Immature natural killer cell (primary cell): ENCODE measurements at regions not wholly inside any gene's neighbourhood (a gene's known extent, or its start where the extent isn't known, plus 50 kb on each side); places are given as distances from the start of the nearest gene placed in this dataset.

Experiments
- DNase-seq, 3 donors: peaks; one replicate each; pipeline ENCODE4 v3.0.0; 2022; ENCODE audit warnings: mixed read lengths in 1 of 3
- H3K27ac Mint-ChIP-seq, 6 donors: one replicate each; pipeline ENCODE4 v1.8.0; 2020; ENCODE audit warnings: mixed read lengths in 6 of 6, mild to moderate bottlenecking in 5 of 6, inconsistent platforms in 4 of 6, moderate library complexity in 3 of 6
- H3K27me3 Mint-ChIP-seq, 3 donors: one replicate each; pipeline ENCODE4 v1.8.0; 2020 to 2021; ENCODE audit warnings: low read depth in 3 of 3, mild to moderate bottlenecking in 3 of 3, mixed read lengths in 3 of 3, moderate library complexity in 3 of 3, inconsistent platforms in 1 of 3
- H3K36me3 Mint-ChIP-seq, 3 donors: one replicate each; pipeline ENCODE4 v1.8.0; 2020; ENCODE audit warnings: mixed read lengths in 3 of 3, inconsistent platforms in 2 of 3, mild to moderate bottlenecking in 2 of 3
- H3K4me1 Mint-ChIP-seq, 2 donors: one replicate each; pipeline ENCODE4 v1.8.0; 2020; ENCODE audit warnings: inconsistent platforms in 2 of 2, mild to moderate bottlenecking in 2 of 2, mixed read lengths in 2 of 2, moderate library complexity in 1 of 2
- H3K4me3 Mint-ChIP-seq, 5 donors: one replicate each; pipeline ENCODE4 v1.8.0; 2020; ENCODE audit warnings: mild to moderate bottlenecking in 5 of 5, mixed read lengths in 5 of 5, inconsistent platforms in 3 of 5, moderate library complexity in 3 of 5
- H3K9me3 Mint-ChIP-seq, 6 donors: one replicate each; pipeline ENCODE4 v1.8.0; 2020; ENCODE audit warnings: mild to moderate bottlenecking in 6 of 6, mixed read lengths in 6 of 6, inconsistent platforms in 4 of 6, moderate library complexity in 3 of 6

DNA sequence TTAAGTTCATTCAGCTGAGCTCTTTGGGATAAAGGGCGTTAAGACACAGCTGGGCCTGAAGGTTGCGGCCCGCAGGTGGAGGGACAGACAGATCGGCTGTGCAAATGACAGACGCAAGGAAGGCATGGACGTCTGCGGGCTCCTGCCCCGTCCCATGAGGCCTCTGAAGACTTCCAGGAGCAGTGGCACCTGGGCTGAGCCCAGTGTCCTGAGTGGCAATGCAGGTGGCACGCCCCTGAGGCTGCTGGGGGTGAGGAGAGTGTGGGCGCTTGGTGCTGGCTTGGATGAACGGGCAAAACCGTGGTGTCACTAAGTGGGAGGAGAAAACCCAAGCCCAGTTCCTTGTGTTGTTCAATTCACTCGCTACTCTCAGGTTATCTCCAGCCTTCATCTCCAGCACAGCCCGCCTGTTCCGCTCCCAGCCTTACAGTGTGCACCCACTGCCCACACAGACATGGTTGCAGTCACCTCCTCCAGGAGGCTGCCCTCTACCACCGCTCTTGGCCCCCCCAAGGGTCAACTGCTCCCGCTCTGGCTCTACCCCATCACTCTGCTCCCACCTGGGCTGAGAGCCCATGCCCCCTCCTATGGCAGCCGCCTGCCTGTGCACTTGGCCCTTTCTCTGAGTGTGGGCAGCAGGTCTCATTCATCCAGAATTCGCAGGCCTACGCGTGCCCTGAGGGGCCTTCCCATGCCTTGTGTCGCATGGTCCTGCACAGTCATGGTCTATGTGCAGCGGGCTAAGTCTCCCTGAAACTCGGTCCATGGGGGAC, 50.3 kb downstream of the PTGR3 start:
- Mint-ChIP-seq H3K36me3 (no peaks in the 10 kb centered on the region), H3K27ac (no peak overlapping the region), H3K9me3 (no peaks in the 10 kb centered on the region), H3K4me1 (peaks cover 11 to 14% of the 10 kb centered on the region in 2 donors), H3K27me3 (peaks cover 0 to 5% (median 2%) of the 10 kb centered on the region in 3 donors), H3K4me3 (no peak overlapping the region)
- no peak for DNase-seq

DNA sequence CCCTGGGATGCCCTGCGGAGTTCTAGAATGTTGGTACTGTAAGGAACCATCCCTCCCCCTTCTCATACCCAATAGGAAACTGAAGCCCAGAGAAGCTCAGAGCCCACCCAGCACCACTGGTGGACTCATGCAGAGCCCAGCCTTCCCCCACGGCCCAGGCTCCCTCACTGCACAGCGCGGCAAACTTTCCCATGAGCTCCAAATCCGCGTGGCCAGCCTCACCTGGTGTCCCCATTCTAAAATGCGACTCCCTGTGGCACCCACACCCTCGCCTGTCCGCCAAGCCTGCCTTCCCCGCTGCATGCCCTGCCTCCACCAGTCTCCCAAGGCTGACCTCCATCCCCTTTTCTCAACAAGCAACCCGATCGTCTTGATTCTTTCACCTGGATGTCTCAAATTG, 51.1 kb downstream of the PTGR3 start:
- Mint-ChIP-seq H3K4me1 (peaks cover 11 to 14% of the 10 kb centered on the region in 2 donors), H3K27ac (no peak overlapping the region), H3K9me3 (no peaks in the 10 kb centered on the region), H3K27me3 (peaks cover 0 to 5% (median 4%) of the 10 kb centered on the region in 3 donors), H3K36me3 (no peaks in the 10 kb centered on the region), H3K4me3 (no peak overlapping the region)
- no peak for DNase-seq

DNA sequence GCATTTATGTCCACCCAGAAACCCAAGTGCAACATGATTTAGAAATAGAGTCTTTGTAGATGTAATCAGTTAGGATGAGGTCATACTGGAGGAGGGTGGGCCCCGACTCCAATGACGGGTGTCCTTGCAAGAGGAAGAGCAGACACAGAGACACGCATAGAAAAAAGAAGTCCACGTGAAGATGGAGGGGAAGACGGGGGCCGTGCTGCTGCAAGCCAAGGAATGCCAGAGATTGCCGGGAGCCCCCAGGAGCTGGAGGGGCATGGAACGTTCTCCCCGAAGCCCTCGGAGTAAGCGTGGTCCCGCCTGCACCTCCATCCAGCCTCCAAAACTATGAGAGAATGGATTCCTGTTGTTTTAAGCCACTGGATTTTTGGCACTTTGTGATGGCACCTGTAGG, 51.6 kb downstream of the PTGR3 start:
- Mint-ChIP-seq H3K27me3 (peaks cover 0 to 5% (median 4%) of the 10 kb centered on the region in 3 donors), H3K36me3 (no peaks in the 10 kb centered on the region), H3K4me3 (no peak overlapping the region), H3K4me1 (peaks cover 11 to 14% of the 10 kb centered on the region in 2 donors), H3K9me3 (peaks cover 0 to 1% (median 0%) of the 10 kb centered on the region in 6 donors), H3K27ac (no peak overlapping the region)
- DNase-seq, result no peak

DNA sequence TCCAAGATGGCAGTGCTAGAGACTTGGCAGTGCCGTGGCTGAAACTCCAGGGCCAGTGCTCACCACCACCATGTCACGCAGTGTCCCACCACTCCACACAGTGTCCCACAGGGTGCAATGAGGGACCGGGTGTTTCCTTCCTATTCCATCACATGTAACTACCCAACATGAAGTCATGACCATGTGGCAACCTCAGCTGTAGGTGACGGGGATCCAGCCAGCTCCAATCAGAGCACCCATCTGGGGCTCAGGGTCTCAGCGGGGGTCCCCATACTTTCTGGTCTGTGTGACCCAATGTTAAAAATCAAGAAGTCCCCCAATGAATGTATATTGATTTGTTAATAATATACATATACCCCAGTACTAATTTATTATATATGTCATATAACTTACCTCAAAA, 52.1 kb downstream of the PTGR3 start:
- Mint-ChIP-seq H3K9me3 (peaks cover 0 to 6% (median 0%) of the 10 kb centered on the region in 6 donors), H3K27ac (no peak overlapping the region), H3K27me3 (peaks cover 0 to 4% (median 3%) of the 10 kb centered on the region in 3 donors), H3K36me3 (no peaks in the 10 kb centered on the region), H3K4me1 (peaks cover 9 to 10% of the 10 kb centered on the region in 2 donors), H3K4me3 (no peak overlapping the region)
- no peak for DNase-seq

DNA sequence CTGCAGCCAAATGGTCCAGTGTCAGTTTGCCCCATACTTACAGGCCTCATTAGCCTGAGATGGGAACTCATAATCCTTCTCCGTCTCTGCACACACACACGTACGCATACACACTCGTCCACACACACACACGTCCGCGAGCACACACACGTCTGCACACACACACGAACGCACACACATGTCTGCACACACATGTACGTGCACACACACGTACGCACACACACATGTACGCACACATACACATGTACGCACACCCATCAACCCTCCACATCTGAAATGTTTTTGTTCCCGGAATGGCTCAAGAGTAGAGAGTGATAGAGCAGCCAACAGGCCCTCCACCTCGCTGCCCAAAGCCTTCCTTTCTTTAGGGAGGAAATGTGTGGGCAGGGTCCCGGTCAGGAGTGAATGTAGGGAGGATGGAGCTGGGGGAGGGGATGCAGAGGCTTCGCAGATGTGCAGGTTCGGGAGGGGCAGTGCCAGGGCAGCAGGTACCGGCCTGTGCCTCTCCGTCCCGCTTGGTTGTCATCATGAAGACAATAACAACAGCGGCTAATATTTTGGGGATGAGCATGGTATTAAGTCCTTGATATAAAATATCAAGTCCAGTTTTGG, 52.7 kb downstream of the PTGR3 start:
- no peak for DNase-seq
- H3K27me3 Mint-ChIP-seq, result peaks cover 2 to 6% (median 6%) of the 10 kb centered on the region in 3 donors
- no peak overlapping the region for H3K27ac Mint-ChIP-seq
- H3K4me1 Mint-ChIP-seq, result peaks cover 3 to 4% of the 10 kb centered on the region in 2 donors
- H3K9me3 Mint-ChIP-seq, result peaks cover 0 to 6% (median under 1%) of the 10 kb centered on the region in 6 donors
- no peak overlapping the region for H3K4me3 Mint-ChIP-seq
- H3K36me3 Mint-ChIP-seq, result no peaks in the 10 kb centered on the region

- H3K27ac Mint-ChIP-seq, result no peak overlapping the region
- no peak for DNase-seq
- no peaks in the 10 kb centered on the region for H3K4me1 Mint-ChIP-seq
- H3K4me3 Mint-ChIP-seq, result no peak overlapping the region
- H3K36me3 Mint-ChIP-seq, result peaks cover 0 to 2% (median 0%) of the 10 kb centered on the region in 3 donors
- H3K27me3 Mint-ChIP-seq, result peaks cover 2 to 6% (median 6%) of the 10 kb centered on the region in 3 donors
- peaks cover 0 to 6% (median under 1%) of the 10 kb centered on the region in 6 donors for H3K9me3 Mint-ChIP-seq
These were observed 53.9 kb downstream of the PTGR3 start for GRCh38 chr18:75154997-75155396.

- Mint-ChIP-seq H3K4me1 (no peaks in the 10 kb centered on the region), H3K4me3 (no peak overlapping the region), H3K36me3 (peaks cover 0 to 4% (median 0%) of the 10 kb centered on the region in 3 donors), H3K9me3 (peaks cover 0 to 6% (median under 1%) of the 10 kb centered on the region in 6 donors), H3K27me3 (peaks cover 2 to 6% (median 6%) of the 10 kb centered on the region in 3 donors), H3K27ac (no peak overlapping the region)
- no peak for DNase-seq
These were observed 54.7 kb downstream of the PTGR3 start for GRCh38 chr18:75154259-75154658.

GRCh38 chr18:75143851-75144250, 65.1 kb downstream of the PTGR3 start:
- H3K9me3 Mint-ChIP-seq, result peaks cover 7 to 25% (median 15%) of the 10 kb centered on the region in 6 donors
- H3K4me1 Mint-ChIP-seq, result no peaks in the 10 kb centered on the region
- peaks cover 6 to 10% (median 7%) of the 10 kb centered on the region in 3 donors for H3K27me3 Mint-ChIP-seq
- DNase-seq, result no peak
- H3K27ac Mint-ChIP-seq, result no peak overlapping the region
- peaks cover 4 to 14% (median 5%) of the 10 kb centered on the region in 3 donors for H3K36me3 Mint-ChIP-seq
- no peak overlapping the region for H3K4me3 Mint-ChIP-seq

DNA sequence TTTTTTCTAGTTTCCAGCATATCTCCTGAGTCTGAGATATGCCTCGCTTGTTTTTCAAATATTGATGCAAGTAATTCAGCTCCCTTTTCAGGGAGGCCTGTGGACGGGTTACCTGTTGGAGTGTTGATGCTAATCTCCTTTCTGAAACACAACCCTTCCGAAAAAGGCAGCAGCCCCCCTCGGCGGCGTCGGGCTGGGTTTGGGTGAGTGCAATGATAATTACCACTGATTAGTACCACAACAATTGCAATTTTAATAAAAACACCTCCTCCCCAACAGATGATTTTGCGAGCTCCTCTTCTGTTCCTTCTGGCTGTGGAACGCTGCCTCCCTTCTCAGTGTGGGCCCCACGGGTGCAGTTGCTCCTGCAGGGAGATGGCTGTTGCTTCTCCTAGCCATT, 66.3 kb downstream of the PTGR3 start:
- H3K27me3 Mint-ChIP-seq, result peaks cover 5 to 10% (median 7%) of the 10 kb centered on the region in 3 donors
- H3K4me3 Mint-ChIP-seq, result no peak overlapping the region
- peaks cover 4 to 13% (median 5%) of the 10 kb centered on the region in 3 donors for H3K36me3 Mint-ChIP-seq
- no peak for DNase-seq
- H3K4me1 Mint-ChIP-seq, result no peaks in the 10 kb centered on the region
- H3K27ac Mint-ChIP-seq, result no peak overlapping the region
- H3K9me3 Mint-ChIP-seq, result peaks cover 7 to 24% (median 14%) of the 10 kb centered on the region in 6 donors

DNA sequence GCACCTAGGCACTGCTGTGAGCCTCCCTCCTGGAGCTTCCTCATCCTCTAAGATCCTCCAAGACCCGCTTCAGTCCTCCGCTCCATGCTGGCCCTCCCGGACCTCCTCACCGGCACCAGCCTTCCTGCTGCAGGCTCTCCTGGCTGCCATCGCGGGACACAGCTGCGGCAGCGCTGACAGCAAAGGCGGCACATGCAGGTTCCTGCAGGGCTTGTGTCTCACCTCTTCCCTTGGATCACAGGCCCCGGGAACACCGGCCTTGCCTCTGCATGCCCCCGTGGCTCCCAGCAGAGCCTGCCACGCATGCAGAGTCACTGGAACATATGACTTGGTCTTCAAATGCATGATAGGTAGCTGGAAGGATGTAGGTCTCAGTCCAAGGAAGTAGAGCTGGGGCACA, 67.2 kb downstream of the PTGR3 start:
- H3K27me3 Mint-ChIP-seq, result peaks cover 2 to 8% (median 7%) of the 10 kb centered on the region in 3 donors
- H3K27ac Mint-ChIP-seq, result no peak overlapping the region
- peaks cover 4 to 14% (median 8%) of the 10 kb centered on the region in 6 donors for H3K9me3 Mint-ChIP-seq
- no peaks in the 10 kb centered on the region for H3K4me1 Mint-ChIP-seq
- DNase-seq, result no peak
- no peak overlapping the region for H3K4me3 Mint-ChIP-seq
- peaks cover 4 to 6% (median 5%) of the 10 kb centered on the region in 3 donors for H3K36me3 Mint-ChIP-seq

DNA sequence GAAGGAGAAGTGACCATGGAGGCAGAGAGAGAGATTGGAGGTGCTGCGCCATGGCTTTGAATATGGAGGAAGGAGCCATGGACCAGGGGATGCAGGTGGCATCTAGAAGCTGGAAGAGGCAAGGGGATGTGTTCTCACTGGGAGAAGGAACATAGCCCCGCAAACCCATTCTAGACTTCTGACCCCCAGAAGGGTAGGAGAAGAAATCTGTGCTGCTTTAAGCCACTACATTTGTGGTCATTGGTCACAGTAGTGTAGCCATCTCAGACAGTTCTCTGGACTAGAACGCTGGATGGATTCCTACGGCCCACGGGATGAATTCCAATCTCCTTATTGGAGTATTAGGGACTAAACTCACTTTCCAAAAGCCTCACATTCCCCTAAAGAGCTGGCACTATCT, 67.8 kb downstream of the PTGR3 start:
- H3K36me3 Mint-ChIP-seq, result peaks cover 4% of the 10 kb centered on the region in 3 donors
- H3K4me1 Mint-ChIP-seq, result no peaks in the 10 kb centered on the region
- peaks cover 2 to 8% (median 7%) of the 10 kb centered on the region in 3 donors for H3K27me3 Mint-ChIP-seq
- H3K9me3 Mint-ChIP-seq, result peaks cover 2 to 10% (median 6%) of the 10 kb centered on the region in 6 donors
- no peak overlapping the region for H3K4me3 Mint-ChIP-seq
- no peak for DNase-seq
- H3K27ac Mint-ChIP-seq, result no peak overlapping the region

DNA sequence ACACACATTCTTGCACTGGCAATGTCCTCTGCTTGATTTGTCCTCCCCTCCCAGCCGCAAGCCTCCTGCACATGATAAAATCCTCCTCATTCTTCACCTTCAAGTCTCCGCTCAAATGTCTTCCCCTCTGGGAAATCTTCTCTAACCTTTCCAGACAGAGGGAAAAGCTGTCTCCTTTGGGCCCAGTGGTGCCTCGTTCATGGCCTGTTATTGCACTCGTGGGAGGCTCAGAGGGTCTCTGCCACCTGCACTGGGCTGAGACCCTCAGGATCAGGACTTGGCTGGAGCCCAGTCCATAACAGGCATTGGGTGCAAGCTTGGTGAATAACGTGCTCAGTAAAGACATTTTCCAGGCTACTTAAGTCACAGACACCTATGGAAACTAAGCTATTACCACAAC, 68.6 kb downstream of the PTGR3 start:
- peaks cover 2 to 8% (median 4%) of the 10 kb centered on the region in 3 donors for H3K27me3 Mint-ChIP-seq
- H3K4me3 Mint-ChIP-seq, result no peak overlapping the region
- H3K4me1 Mint-ChIP-seq, result no peaks in the 10 kb centered on the region
- peaks cover 0 to 4% (median 4%) of the 10 kb centered on the region in 3 donors for H3K36me3 Mint-ChIP-seq
- no peak for DNase-seq
- H3K9me3 Mint-ChIP-seq, result peaks cover 2 to 10% (median 4%) of the 10 kb centered on the region in 6 donors
- peak overlapping the region in 1 of 6 donors; percentile 81 for H3K27ac Mint-ChIP-seq

DNA sequence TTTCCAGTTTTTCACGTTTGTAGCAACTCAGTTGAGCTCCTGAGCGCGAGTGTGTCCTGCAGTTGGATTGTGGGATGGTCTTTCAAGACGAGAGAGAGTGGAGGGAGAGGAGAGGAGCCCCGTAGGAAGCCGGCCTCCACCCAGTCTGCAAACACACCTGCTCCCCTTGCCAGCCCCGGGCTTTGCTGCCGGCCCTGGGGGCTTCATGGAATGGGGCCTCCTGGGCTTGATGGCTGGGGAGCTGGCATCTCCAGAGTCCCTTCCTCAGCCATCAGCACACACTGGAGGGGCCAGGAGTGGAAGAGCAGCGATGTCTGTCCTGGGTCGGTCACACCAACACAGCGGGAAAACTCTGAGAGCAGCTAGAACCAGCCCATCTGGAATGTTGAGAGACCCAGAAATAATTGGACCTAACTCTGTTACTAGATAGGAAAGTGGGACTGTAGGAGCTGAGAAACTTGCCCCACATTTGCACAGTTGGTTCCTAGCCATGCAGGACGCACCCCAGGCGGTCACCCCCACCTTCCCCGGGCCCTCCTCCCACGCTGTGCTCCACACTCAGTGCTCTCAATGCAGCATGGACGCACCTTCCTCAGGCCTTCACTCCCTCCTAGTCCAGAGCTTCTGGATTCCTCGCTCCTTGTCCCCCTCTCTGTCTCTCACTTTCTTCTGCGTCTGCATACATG, 69.6 kb downstream of the PTGR3 start:
- H3K27ac Mint-ChIP-seq, result peak overlapping the region in 2 of 6 donors; percentile 19 to 81
- no peaks in the 10 kb centered on the region for H3K4me1 Mint-ChIP-seq
- DNase-seq, result no peak
- H3K36me3 Mint-ChIP-seq, result peaks cover 0 to under 1% (median 0%) of the 10 kb centered on the region in 3 donors
- peaks cover 0 to 4% (median under 1%) of the 10 kb centered on the region in 6 donors for H3K9me3 Mint-ChIP-seq
- H3K4me3 Mint-ChIP-seq, result no peak overlapping the region
- H3K27me3 Mint-ChIP-seq, result peaks cover 2 to 4% (median 2%) of the 10 kb centered on the region in 3 donors
